ENCODE measurements at regions not wholly inside any gene's neighbourhood (a gene's known extent, or its start where the extent isn't known, plus 50 kb on each side); places are given as distances from the start of the nearest gene placed in this dataset.
"Not testable (repeated sequence)": the region's sequence is repeated elsewhere in the genome, so short reads cannot be mapped to it uniquely, and the experiment has no call there.

- no peak for DNase-seq (ENCODE audit: low read depth)
Measured at GRCh38 chr5:152046361-152046760, 121.7 kb upstream of the GLRA1 start.

- DNase-seq (ENCODE audit: low read depth): not testable (repeated sequence)
Measured at GRCh38 chr5:152038856-152039255, 114.2 kb upstream of the GLRA1 start.

GRCh38 chr5:152026328-152027024 lies 101.8 kb upstream of the GLRA1 start:
- DNase-seq (ENCODE audit: low read depth): not testable (repeated sequence)

- no peak for DNase-seq (ENCODE audit: low read depth)
Measured at GRCh38 chr5:152016421-152016820, 91.8 kb upstream of the GLRA1 start.

GRCh38 chr5:152007653-152008335 lies 83.1 kb upstream of the GLRA1 start:
- DNase-seq (ENCODE audit: low read depth): no peak

- no peak for DNase-seq (ENCODE audit: low read depth)
Measured at GRCh38 chr5:152004095-152004494, 79.4 kb upstream of the GLRA1 start.

Measured in stimulated activated CD8-positive, alpha-beta memory T cell treated with anti-CD3 and anti-CD28 coated beads, Interleukin-15, amount 100 ng/mL, for 1 hour (primary cell).